KMS-11 (cell line): ENCODE measurements at regions not wholly inside any gene's neighbourhood (a gene's known extent, or its start where the extent isn't known, plus 50 kb on each side); places are given as distances from the start of the nearest gene placed in this dataset.
"Not testable (repeated sequence)": the region's sequence is repeated elsewhere in the genome, so short reads cannot be mapped to it uniquely, and the experiment has no call there.

Experiments used
- H2AFZ ChIP-seq: fragments of 200-600 bp; sonication (generic); 2 replicates; pipeline ENCODE4 v1.6.1; 2016; ENCODE audit warnings: antibody characterized with exemption, mixed run types, low read depth
- H3K27ac ChIP-seq: fragments of 200-600 bp; sonication (generic); 2 replicates; pipeline ENCODE4 v1.6.1; 2016; ENCODE audit warnings: mild to moderate bottlenecking, mixed run types
- H3K27me3 ChIP-seq: fragments of 200-600 bp; sonication (generic); 2 replicates; pipeline ENCODE4 v1.6.1; 2017; ENCODE audit warnings: mild to moderate bottlenecking, low read depth, mixed run types, moderate library complexity; ENCODE audit not compliant: insufficient read depth
- H3K36me3 ChIP-seq: fragments of 200-600 bp; sonication (generic); 2 replicates; pipeline ENCODE4 v1.6.1; 2017; ENCODE audit warnings: mild to moderate bottlenecking, mixed run types; ENCODE audit not compliant: insufficient read depth
- H3K4me1 ChIP-seq: fragments of 200-600 bp; sonication (generic); 2 replicates; pipeline ENCODE4 v1.6.1; 2016; ENCODE audit warnings: mild to moderate bottlenecking, low read depth, mixed run types; ENCODE audit not compliant: poor library complexity, severe bottlenecking
- H3K4me2 ChIP-seq: fragments of 200-600 bp; sonication (generic); 2 replicates; pipeline ENCODE4 v1.7.0; 2016; ENCODE audit warnings: mild to moderate bottlenecking, mixed run types
- H3K4me3 ChIP-seq: fragments of 200-600 bp; sonication (generic); IDR thresholded peaks from 2 replicates; pipeline ENCODE4 v1.6.1; 2017; ENCODE audit warnings: low read depth, low read length, mixed read lengths; ENCODE audit not compliant: insufficient read depth
- H3K79me2 ChIP-seq: fragments of 200-600 bp; sonication (generic); 2 replicates; pipeline ENCODE4 v1.6.1; 2016; ENCODE audit warnings: low read depth, mixed run types; ENCODE audit not compliant: insufficient read depth
- H3K9ac ChIP-seq: fragments of 200-600 bp; sonication (generic); 2 replicates; pipeline ENCODE4 v1.6.1; 2016; ENCODE audit warnings: mild to moderate bottlenecking, mixed run types
- H4K20me1 ChIP-seq: fragments of 200-600 bp; sonication (generic); 2 replicates; pipeline ENCODE4 v1.6.1; 2016; ENCODE audit warnings: mild to moderate bottlenecking, mixed run types; ENCODE audit not compliant: insufficient read depth
- CTCF ChIP-seq: fragments of 200-600 bp; sonication (generic); conservative IDR thresholded peaks from 2 replicates; pipeline ENCODE4 v1.6.1; 2017; ENCODE audit warnings: low read depth, mild to moderate bottlenecking, antibody characterized with exemption, low read length, moderate library complexity, mixed read lengths

GRCh38 chr15:53910236-53910849 is 67.9 kb upstream of the UNC13C start:
- H3K4me3 ChIP-seq = no peak overlapping the region
- no peak overlapping the region for H3K27ac ChIP-seq
- no peaks in the 10 kb centered on the region for H3K79me2 ChIP-seq
- no peaks in the 10 kb centered on the region for H4K20me1 ChIP-seq
- no peak overlapping the region for H3K9ac ChIP-seq
- H3K4me1 ChIP-seq = no peaks in the 10 kb centered on the region
- H2AFZ ChIP-seq = no peak overlapping the region
- H3K4me2 ChIP-seq = no peak overlapping the region
- no peak for TF ChIP-seq CTCF
- H3K27me3 ChIP-seq = no peaks in the 10 kb centered on the region
- H3K36me3 ChIP-seq = no peaks in the 10 kb centered on the region

GRCh38 chr15:53903129-53903528 is 75.1 kb upstream of the UNC13C start:
- H3K9ac ChIP-seq = no peak overlapping the region
- H3K36me3 ChIP-seq = no peaks in the 10 kb centered on the region
- no peaks in the 10 kb centered on the region for H4K20me1 ChIP-seq
- no peak overlapping the region for H3K4me2 ChIP-seq
- no peaks in the 10 kb centered on the region for H3K4me1 ChIP-seq
- H3K4me3 ChIP-seq = no peak overlapping the region
- no peak overlapping the region for H2AFZ ChIP-seq
- H3K79me2 ChIP-seq = no peaks in the 10 kb centered on the region
- no peak for TF ChIP-seq CTCF
- H3K27ac ChIP-seq = no peak overlapping the region
- no peaks in the 10 kb centered on the region for H3K27me3 ChIP-seq

GRCh38 chr15:53893468-53893867 is 84.8 kb upstream of the UNC13C start:
- peak overlapping the region; percentile 60 for H2AFZ ChIP-seq
- H3K27me3 ChIP-seq, H4K20me1 ChIP-seq, H3K4me3 ChIP-seq, H3K36me3 ChIP-seq, H3K79me2 ChIP-seq, H3K9ac ChIP-seq: not testable (repeated sequence)
- H3K4me2 ChIP-seq = peak overlapping the region; percentile 18; the same call in 1 of the 2 replicates
- H3K27ac ChIP-seq = peak overlapping the region; percentile 10; the same call in 1 of the 2 replicates
- H3K4me1 ChIP-seq = peaks cover 22% of the 10 kb centered on the region

- not testable (repeated sequence) for H3K4me2 ChIP-seq, H3K27me3 ChIP-seq, H3K4me3 ChIP-seq, H3K27ac ChIP-seq, H3K79me2 ChIP-seq, H4K20me1 ChIP-seq, H3K9ac ChIP-seq, H2AFZ ChIP-seq, H3K36me3 ChIP-seq
- peaks cover 22% of the 10 kb centered on the region for H3K4me1 ChIP-seq
Measured at GRCh38 chr15:53891862-53892261, 86.4 kb upstream of the UNC13C start.

GRCh38 chr15:53884441-53884840 is 93.8 kb upstream of the UNC13C start:
- no peak overlapping the region for H3K9ac ChIP-seq
- no peak for TF ChIP-seq CTCF
- H3K36me3 ChIP-seq = no peaks in the 10 kb centered on the region
- H3K79me2 ChIP-seq = no peaks in the 10 kb centered on the region
- peaks cover under 1% of the 10 kb centered on the region for H3K4me1 ChIP-seq
- no peak overlapping the region for H2AFZ ChIP-seq
- H3K4me3 ChIP-seq = no peak overlapping the region
- no peaks in the 10 kb centered on the region for H4K20me1 ChIP-seq
- H3K27ac ChIP-seq = no peak overlapping the region
- H3K27me3 ChIP-seq = no peaks in the 10 kb centered on the region
- H3K4me2 ChIP-seq = no peak overlapping the region
